Thoracic aorta (tissue), 2 donors: ENCODE measurements at regions not wholly inside any gene's neighbourhood (a gene's known extent, or its start where the extent isn't known, plus 50 kb on each side); places are given as distances from the start of the nearest gene placed in this dataset.
A peak's percentile ranks its signal among the peaks of the same experiment; 100 is the strongest.

Source experiments
- ATAC-seq: fragments of 150-250 bp; one replicate; pipeline ENCODE4 v1.8.0; 2017; ENCODE audit warnings: low read depth; ENCODE audit not compliant: insufficient number of reproducible peaks, low FRiP score
- DNase-seq: peaks from one replicate; pipeline ENCODE4 v3.0.0-alpha.2; 2020; ENCODE audit warnings: low spot score
- H3K27ac ChIP-seq, 2 donors: fragments of 200-600 bp; sonication (generic); 1 replicate in 1 of 2; 2 replicates in 1 of 2; pipeline ENCODE4 v1.5.1; 2016; ENCODE audit warnings: mild to moderate bottlenecking in 2 of 2, moderate library complexity in 2 of 2
- H3K27me3 ChIP-seq: fragments of 200-600 bp; sonication (generic); replicated peaks from 2 replicates; pipeline ENCODE4 v1.6.0; 2016; ENCODE audit warnings: mild to moderate bottlenecking; ENCODE audit not compliant: insufficient read depth
- H3K36me3 ChIP-seq: fragments of 200-600 bp; sonication (generic); one replicate; pipeline ENCODE4 v1.5.1; 2016
- H3K4me1 ChIP-seq, 2 donors: fragments of 200-600 bp; sonication (generic); 1 replicate in 1 of 2; 2 replicates in 1 of 2; pipeline versions ENCODE4 v1.5.1 to v1.6.0; 2016; ENCODE audit warnings: low read depth in 2 of 2, mild to moderate bottlenecking in 1 of 2; ENCODE audit not compliant: control insufficient read depth in 1 of 2
- H3K4me3 ChIP-seq: fragments of 200-600 bp; sonication (generic); 2 replicates; pipeline ENCODE4 v1.5.1; 2016; ENCODE audit warnings: mild to moderate bottlenecking
- H3K9me3 ChIP-seq: fragments of 200-600 bp; sonication (generic); 2 replicates; pipeline ENCODE4 v1.5.1; 2016
- CTCF ChIP-seq: fragments of 200-600 bp; sonication (generic); IDR thresholded peaks from one replicate; pipeline ENCODE4 v1.5.1; 2019; ENCODE audit warnings: antibody characterized with exemption

DNA sequence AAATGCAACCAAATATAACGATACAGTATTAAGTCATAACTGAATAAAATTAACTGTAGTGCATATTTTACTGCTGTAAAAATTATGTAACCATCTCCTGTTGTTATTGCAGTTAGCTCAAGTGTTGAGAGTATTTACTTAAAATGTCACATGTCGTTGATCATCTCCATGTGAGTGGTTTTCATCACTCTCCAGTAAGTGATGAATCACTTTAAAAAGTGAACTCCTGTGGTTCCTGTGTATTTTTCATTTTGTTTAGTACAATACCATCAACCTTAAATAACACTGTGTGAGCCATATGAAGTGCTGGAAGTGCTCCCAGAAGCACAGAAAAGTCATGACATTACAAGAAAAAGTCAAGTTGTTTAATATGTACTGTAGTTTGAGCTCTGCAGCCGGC is 104.7 kb upstream of the SLCO1B1 start:
- no peaks in the 10 kb centered on the region for H3K4me1 ChIP-seq
- H3K4me3 ChIP-seq: no peak overlapping the region
- no peak for TF ChIP-seq CTCF
- no peaks in the 10 kb centered on the region for H3K9me3 ChIP-seq
- H3K36me3 ChIP-seq: no peaks in the 10 kb centered on the region
- DNase-seq (no peak), ATAC-seq (no peak)
- H3K27me3 ChIP-seq: no peaks in the 10 kb centered on the region
- no peak overlapping the region for H3K27ac ChIP-seq

DNA sequence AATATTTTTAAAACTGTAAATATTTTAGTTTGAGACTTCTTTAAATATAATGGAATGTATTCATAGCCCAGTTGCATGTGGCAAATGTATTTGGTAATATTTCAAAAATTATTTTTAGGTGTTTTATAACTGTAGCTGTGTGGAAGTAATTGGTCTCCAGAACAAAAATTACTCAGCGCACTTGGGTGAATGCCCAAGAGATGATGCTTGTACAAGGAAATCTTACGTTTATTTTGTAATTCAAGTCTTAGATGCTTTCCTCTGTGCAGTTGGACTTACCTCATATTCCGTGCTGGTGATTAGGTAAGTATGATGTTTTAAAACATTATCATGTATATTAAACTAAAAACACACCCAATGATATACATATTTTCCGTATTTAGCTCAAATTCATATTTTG is 76.7 kb upstream of the SLCO1B1 start:
- no peak for TF ChIP-seq CTCF
- DNase-seq: peak; percentile 45
- Histone ChIP-seq H3K4me3 (no peak overlapping the region), H3K27ac (no peak overlapping the region), H3K4me1 (peaks cover 2 to 7% of the 10 kb centered on the region in 2 donors), H3K27me3 (no peaks in the 10 kb centered on the region), H3K36me3 (no peaks in the 10 kb centered on the region), H3K9me3 (no peaks in the 10 kb centered on the region)
- ATAC-seq: no peak

GRCh38 chr12:21065845-21066244 is 65.1 kb upstream of the SLCO1B1 start:
- H3K36me3 ChIP-seq: no peaks in the 10 kb centered on the region
- peaks cover 0 to 11% of the 10 kb centered on the region in 2 donors for H3K4me1 ChIP-seq
- H3K9me3 ChIP-seq: no peaks in the 10 kb centered on the region
- H3K27me3 ChIP-seq: no peaks in the 10 kb centered on the region
- ATAC-seq: no peak
- TF ChIP-seq CTCF: peak; percentile 58
- no peak for DNase-seq
- no peak overlapping the region for H3K27ac ChIP-seq
- no peak overlapping the region for H3K4me3 ChIP-seq

DNA sequence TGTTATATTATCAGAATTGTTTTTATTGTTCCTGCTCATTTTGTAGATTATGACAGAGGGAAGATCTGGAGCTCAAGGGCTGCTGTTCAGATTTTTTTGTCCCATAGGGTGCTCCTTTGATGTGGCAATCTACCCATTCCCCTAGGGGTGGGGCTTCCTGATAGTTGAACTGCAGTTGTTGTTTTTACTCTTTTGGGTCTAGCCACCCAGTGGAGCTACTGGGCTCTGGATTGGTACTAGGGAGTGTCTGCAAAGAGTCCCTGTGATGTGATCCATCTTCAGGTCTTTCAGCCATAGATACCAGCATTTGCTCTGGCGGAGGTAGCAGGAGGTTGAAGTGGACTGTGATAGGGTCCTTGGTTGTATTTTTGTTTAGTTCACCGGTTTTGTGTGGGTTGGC is 57.9 kb upstream of the SLCO1B1 start:
- no peak overlapping the region for H3K27ac ChIP-seq
- no peak for TF ChIP-seq CTCF
- H3K4me1 ChIP-seq: no peaks in the 10 kb centered on the region
- H3K36me3 ChIP-seq: no peaks in the 10 kb centered on the region
- no peak for ATAC-seq
- no peak overlapping the region for H3K4me3 ChIP-seq
- H3K9me3 ChIP-seq: no peaks in the 10 kb centered on the region
- no peak for DNase-seq
- H3K27me3 ChIP-seq: no peaks in the 10 kb centered on the region

- H3K4me1 ChIP-seq: no peaks in the 10 kb centered on the region
- DNase-seq: no peak
- H3K36me3 ChIP-seq: no peaks in the 10 kb centered on the region
- ATAC-seq: no peak
- no peak overlapping the region for H3K27ac ChIP-seq
- no peak for TF ChIP-seq CTCF
- H3K27me3 ChIP-seq: no peaks in the 10 kb centered on the region
- no peak overlapping the region for H3K4me3 ChIP-seq
- H3K9me3 ChIP-seq: no peaks in the 10 kb centered on the region
Observed at GRCh38 chr12:21073822-21074460, 57.1 kb upstream of the SLCO1B1 start.
